GM21381 (cell line): ENCODE measurements at regions not wholly inside any gene's neighbourhood (a gene's known extent, or its start where the extent isn't known, plus 50 kb on each side); places are given as distances from the start of the nearest gene placed in this dataset.

Experiments used
- ATAC-seq: cut with Tn5 transposase; IDR thresholded peaks from one replicate; pipeline ENCODE4 v1.9.1; 2021; ENCODE audit warnings: mild to moderate bottlenecking, moderate library complexity; ENCODE audit not compliant: unreplicated experiment

- ATAC-seq = no peak
These were observed 102.2 kb upstream of the MOCS2 start for GRCh38 chr5:53211799-53212198.

DNA sequence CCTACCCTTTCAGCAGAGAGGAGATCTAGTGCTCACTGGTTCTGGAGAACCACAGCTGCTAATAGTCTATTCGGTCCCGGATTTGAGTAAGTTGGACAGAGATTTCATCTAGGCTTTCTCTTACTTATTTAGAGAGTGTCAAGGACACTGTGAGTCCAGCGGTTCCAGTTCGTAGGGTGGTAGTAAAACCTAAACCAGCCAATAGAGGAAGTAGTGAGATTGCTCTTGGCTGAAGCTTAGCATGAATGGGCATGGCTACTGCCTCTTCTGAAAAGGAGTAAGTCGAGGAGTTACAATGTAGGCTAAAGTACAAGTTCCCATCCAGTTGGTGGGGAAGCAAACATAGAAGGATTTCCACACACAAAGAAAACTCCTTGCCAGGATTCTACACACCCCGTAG lies 109.6 kb upstream of the MOCS2 start:
- no peak for ATAC-seq

DNA sequence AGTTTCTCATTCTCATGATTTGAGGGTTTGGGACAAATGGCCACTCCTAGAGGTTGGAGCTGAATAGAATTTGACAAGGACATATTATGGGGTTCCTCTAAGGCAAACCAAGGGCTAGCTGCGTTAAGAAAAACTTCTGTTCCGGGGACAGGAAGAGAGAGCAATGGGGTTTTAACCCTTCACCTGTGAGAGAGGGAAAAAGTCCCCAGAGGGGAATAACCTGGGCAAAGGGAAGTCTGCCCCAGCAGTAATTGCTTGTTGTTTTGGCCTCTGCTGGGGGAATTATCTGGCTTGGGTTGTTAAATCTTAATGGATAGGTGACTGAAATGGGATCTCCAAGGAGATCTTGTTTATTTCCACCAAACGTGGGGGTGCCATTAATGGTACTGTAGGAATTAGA lies 110.1 kb upstream of the MOCS2 start:
- ATAC-seq = no peak

DNA sequence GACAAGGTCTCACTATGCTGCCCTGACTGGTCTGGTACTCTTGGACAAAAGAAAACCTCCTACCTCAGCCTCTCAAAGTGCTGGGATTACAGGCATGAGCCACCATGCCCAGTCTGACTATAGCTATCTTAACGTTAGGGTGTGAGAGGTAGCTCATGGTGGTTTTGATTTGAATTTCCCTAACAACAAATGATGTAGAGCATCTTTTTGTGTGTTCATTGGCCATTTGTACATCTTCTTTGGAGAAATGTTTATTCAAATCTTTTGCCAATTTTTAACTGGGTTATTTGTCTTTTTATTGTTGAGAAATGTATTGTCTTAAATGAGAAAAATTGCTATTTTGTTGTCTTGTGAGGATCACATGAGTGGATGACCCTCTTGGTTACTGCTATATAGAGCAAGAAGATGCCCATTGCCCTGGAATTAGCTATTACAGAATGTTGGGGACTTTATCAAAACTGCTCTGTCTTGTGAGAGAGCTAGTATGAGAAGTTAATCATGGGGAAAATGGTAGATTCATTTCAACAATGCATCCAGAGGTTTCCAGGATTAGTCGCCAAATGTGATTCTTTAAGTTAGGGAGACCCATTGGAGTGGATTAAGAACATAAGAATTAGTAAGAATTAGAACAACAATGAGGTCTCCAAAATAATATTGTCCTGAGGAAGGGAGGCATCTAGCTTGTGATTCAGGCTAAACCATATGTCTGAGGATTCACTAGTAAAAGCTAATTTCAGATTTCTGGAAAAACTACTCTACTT lies 124.3 kb upstream of the MOCS2 start:
- no peak for ATAC-seq

DNA sequence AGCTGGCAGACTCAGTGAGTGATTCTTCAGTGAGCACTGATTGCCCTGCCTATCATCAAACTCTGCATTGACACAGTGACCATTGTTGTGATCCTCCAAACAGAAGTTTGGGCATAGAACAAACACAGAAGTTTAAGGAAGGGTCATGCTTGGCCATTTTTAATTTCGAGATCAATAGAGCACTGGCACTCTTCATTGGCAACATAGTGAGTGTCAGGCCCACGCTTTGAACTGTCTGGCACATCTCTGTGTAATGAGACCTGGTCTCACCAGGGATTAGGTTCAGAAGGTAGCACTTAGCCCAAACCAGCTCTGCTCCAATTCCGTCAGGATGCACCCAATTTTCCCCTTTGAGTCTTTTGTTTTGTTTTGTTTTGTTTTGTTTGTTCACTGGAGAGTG lies 127.1 kb upstream of the MOCS2 start:
- no peak for ATAC-seq

GRCh38 chr5:53237876-53238275 lies 128.3 kb upstream of the MOCS2 start:
- no peak for ATAC-seq

GRCh38 chr5:53239301-53239990 lies 129.9 kb upstream of the MOCS2 start:
- no peak for ATAC-seq

- no peak for ATAC-seq
These were observed 131.1 kb upstream of the MOCS2 start for GRCh38 chr5:53240661-53241060.

GRCh38 chr5:53241572-53241971 lies 132.0 kb upstream of the MOCS2 start:
- ATAC-seq = no peak

GRCh38 chr5:53243403-53243802 lies 133.8 kb upstream of the MOCS2 start:
- no peak for ATAC-seq

DNA sequence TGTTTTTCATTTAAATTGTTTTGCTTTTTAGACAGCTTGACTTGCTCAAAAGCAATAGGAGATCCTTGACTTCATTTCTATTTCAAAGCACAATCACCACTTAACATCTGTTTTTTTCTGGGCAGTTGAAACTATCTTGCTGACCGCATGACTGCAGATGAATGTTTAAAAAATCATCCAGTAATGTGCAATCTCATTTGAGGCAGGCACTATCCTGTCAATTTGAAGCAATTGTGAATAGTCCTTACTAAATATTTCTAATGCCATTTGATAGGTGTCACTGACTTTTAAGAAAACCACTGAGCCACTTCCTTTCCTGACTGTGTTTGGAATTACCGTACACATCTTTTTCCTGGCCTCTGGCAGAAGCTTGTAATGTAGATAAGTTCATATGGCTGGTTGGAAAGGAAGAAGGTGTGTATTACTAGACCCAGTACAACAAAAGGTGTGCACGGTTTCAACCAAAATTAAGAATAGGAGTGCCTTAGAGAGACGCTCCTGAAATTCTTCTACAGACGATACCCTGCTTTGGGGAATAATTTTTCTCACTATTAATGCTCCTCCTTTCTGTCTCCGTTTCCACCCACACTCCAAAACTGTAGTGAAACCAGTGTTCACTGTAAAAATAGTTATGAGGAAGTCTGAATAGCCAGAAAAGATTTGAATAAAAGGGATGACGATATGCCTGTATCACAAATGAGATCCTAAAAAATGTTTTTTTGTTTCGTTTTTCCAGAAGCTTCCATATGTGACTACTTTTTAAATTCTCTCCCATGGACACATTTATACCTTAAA lies 136.7 kb upstream of the MOCS2 start:
- ATAC-seq = no peak

GRCh38 chr5:53249529-53250200 lies 140.1 kb upstream of the MOCS2 start:
- ATAC-seq = no peak

DNA sequence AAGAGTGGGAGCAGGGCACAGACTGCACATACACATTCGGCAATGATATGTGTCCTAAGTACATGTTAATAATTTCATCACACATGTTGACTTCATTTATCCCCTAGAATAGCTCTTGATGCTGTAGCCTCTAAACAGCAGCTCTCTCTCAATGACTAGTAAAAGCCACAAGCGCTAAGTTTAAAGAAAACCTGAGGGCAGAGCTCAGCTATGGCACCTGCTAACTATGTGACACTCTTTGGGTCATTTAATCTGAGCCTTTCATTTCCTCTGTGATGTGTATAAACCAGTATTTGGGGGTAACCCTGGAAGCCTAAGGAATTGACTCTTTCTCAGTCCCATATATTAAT lies 140.6 kb upstream of the MOCS2 start:
- ATAC-seq = no peak

GRCh38 chr5:53253421-53253871 lies 143.9 kb upstream of the MOCS2 start:
- no peak for ATAC-seq

DNA sequence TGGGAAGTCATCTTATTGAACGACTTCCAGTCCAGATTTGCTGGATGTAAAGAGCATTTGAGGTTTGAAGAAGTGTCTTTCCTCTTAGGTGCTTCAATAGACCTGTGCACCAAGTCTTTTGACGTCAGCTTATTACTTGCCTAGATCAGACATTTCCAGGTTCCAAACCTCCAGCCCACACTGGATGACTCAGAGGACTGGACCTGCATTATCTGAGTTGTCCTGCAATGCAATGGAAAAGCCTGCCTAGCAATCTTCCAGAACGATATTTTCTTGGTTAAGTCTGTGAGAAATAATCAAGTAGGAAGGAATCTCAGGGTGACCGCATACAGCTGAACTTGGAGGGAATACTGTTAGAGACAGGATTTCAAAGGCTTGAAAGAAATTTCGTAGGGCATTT lies 147.2 kb upstream of the MOCS2 start:
- ATAC-seq = no peak

- ATAC-seq = no peak
These were observed 148.3 kb upstream of the MOCS2 start for GRCh38 chr5:53257806-53258373.

GRCh38 chr5:53259176-53259575 lies 149.6 kb upstream of the MOCS2 start:
- no peak for ATAC-seq

DNA sequence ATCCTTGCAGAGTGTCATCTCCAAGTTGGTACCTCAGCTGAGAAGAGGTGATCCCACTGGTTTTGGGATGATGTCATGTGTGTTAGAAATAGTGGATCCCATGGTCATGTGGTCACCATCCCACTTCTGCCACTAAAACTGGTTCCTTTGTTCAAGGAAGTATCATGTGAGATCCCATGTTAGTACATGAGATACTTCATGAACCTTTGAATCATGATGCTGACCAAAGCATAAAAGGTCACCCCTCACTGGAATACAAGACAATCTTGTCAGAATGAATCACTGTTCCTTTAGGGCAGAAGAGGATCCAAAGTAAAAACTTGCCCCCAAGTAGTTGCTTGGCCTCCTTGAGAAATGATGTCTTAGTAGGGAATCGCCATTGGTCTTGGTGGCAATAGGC lies 150.9 kb upstream of the MOCS2 start:
- ATAC-seq = no peak

- ATAC-seq = no peak
These were observed 151.7 kb upstream of the MOCS2 start for GRCh38 chr5:53261245-53261644.

DNA sequence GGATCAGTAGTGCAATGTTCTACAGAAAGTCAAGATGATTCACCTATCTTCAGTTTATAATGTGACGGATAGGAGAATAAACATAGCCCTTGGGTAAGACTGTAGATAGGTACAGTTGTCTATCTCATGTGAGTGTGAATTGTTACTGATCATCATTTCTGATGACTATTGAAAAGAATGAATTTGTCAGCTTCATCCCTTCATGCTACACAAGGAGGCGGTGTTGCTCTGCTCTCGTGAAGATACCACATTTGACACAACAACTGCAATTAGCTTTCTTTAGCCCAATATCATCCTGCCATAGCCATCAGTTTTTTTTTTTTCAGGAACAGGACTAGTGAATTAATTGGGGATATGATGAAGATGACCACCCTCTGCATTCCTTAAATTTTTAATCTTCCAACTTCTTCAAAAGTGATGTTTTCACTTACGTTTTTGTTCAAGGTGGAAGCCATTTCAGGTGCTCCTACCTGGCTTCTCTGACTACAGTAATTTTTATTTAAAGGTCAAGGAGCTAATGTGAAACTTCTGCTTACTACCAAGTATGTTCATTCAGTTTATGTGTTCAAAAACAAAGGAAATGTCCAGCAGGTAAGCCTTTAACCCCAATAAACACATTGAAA lies 152.9 kb upstream of the MOCS2 start:
- no peak for ATAC-seq

DNA sequence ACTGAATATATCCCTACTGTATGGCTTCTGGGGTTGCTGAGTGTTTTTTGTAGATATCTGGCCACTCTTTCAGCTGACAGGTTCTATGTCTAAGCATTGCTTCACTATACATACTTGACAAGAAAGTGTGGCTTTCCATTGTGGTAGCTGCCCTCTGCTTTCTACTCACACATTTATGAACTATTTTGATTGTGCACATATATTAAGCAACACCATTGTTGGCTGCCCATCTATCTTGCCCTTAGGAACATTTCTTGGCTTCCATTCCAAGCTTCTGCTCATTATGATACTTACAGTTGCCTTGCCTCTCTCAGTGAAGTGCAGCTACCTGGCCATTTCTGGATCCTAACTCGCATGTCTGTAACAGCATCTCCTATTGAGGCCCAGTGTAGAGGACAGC lies 153.6 kb upstream of the MOCS2 start:
- no peak for ATAC-seq
